Right ventricle myocardium superior (tissue), 1 donor: ENCODE measurements at regions not wholly inside any gene's neighbourhood (a gene's known extent, or its start where the extent isn't known, plus 50 kb on each side); places are given as distances from the start of the nearest gene placed in this dataset.
"Not testable (repeated sequence)": the region's sequence is repeated elsewhere in the genome, so short reads cannot be mapped to it uniquely, and the experiment has no call there.

Source experiments
- ATAC-seq: fragments of 200-7000 bp; cut with Tn5 transposase; one replicate; pipeline ENCODE4 v1.9.1; 2020; ENCODE audit warnings: mild to moderate bottlenecking; ENCODE audit not compliant: poor library complexity
- DNase-seq: peaks from one replicate; pipeline ENCODE4 v3.0.0-alpha.2; 2020
- intact Hi-C: fragments of 100-400 bp; cut with DNase I; formaldehyde crosslinking; loops from one replicate; pipeline ENCODE4 v1.11.2; 2022
- donor health status: DM: no; HTN: yes; CAD: no; lungs with severe emphysema.

DNA sequence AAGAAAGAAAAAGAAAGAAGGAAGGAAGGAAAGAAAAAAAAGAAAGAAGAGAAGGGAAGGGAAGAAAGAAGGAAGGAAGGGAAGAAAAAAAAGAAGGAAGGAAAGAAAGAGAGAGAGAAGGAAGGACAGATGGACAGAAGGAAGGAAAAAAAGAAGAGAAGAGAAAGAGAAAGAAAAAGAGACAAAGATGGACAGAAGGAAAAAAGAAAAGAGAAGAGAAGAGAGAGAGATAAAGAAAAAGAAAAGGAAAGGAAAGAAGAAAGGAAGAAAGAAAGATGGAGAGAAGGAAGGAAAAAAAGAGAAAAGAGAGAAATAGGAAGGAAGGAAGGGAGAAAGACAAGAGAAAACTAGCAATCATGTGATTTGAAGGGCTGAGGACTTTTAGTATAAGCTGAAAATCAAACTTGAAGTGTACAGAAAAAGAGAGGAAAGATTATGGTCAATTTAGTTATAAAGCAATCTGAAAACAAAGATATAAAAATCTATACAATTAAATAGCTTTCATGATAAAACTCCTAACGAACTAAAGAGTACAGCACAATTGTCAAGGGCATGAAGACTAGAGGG, 115.3 kb downstream of the LTN1 start:
- DNase-seq, result no peak
- ATAC-seq, result no peak
- intact Hi-C loops, result no loop called here

DNA sequence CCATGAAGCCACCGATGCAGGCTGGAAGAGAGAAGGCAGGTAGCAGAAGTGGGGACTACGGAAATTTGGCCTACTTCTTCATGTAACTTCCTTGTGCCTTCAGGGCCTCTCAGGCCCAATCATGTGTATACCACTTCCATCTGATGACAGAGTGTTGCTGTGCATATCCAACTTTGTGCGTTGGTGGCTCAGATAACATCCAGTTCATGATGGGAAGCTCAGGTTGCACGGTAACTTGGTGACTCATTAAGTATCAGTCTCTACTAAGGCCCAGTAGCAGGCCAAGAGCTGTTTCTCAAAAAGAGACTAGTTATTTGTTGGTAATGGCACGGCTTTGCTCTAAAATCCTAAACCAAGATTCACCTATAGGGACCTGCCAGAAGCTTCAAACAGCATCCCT, 117.6 kb downstream of the LTN1 start:
- no peak for DNase-seq
- ATAC-seq, result no peak

DNA sequence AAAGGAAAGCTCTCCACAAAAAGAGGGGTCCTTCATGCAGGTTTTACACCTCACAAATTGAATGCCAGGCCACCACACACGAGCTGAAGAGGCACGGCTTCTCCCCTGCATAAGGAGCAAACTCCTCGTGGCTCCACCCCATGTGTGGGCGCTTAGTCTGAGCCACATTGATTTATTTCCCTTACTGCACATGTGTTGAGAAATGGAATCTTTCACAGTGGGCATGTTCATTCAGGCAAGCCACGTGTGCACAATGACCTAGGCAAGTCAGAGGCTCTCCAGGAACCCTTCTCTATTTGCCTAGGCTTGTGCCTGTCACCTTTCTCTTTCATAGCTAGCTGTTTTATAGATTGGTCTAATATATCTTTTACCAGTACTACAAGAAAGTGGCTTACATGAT, 120.5 kb downstream of the LTN1 start:
- DNase-seq (no peak), ATAC-seq (no peak)
- intact Hi-C loops, result no loop called here

More for the DNA sequence above, 117.6 kb downstream of the LTN1 start:
- intact Hi-C loops, result no loop called here

DNA sequence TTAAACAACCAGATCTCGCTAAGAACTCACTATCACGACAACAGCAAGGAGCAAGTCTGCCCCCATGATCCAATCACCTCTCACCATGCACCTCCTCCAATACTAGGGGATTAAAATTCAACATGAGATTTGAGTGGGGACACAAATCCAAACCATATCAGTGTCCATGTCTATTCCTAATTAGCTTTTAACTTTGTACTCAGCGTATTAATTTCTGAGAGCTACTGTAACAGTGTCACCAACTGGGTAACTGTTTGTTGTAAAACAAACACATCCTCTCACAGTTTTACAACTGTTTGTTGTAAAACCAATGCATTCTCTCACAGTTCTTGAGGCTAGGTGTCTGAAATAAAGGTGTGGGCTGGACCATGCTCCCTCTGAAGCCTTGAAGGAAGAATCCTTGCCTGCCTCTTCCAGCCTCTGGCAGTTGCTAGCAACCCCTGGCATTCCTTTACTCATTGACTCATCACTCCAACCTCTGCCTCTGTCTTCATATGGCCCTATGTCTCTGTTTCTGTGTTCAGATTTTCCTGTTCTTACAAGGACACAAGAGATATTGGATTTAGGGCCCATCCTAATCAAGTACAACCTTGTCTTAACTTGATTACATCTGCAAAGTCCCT, 121.2 kb downstream of the LTN1 start:
- no peak for DNase-seq

DNA sequence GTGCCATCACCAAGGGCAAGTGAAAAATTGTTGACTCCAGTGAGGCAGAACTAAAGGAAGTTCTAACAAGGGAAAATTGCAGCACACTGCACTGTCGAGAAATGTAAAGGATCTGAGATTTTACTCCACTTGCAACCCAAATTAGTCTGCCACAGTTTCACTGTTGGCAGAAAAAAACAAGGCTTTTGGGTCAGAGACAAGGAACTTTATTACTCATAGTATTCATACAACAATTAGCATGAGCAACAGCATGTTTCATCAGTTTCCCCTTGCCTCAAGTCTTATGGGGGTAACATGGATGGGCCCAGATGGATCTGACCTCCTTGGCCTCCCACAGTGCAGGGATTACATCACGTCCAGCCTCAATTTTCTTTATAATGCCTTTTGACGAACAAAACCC, 125.3 kb downstream of the LTN1 start:
- ATAC-seq (no peak), DNase-seq (no peak)
- intact Hi-C loops, result no loop called here

More for the DNA sequence above, 121.2 kb downstream of the LTN1 start:
- no peak for ATAC-seq
- intact Hi-C loops, result no loop called here

DNA sequence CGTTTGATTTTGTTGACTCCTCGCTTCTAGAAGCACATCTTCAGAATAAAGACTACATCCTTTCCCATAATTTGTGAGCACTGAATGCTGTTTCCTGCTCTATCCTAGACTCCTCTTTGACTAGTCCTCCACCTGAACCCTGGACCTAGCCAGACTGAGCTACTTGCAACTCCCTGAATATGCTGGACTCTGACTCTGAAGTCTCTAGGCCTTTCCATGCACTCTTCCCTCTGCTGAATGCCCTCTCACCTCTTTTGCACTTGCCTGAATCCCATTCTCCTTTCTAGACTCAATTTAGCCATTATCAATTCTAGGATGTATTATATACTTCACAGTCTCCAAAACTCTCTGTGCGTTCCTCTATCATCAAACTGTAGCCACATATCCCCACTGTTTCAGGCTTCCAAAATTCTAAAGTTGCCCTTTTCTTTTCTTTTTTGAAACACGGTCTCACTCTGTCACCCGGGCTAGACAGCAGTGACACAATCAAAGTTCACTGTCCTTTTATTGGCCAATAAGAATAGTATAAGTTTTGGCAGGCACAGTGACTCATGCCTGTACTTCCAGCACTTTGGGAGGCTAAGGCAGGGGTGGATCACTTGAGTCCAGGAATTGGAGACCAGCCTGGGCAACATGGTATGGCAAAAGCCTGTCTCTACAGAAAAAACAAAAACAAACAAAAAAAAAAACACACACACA, 127.0 kb downstream of the LTN1 start:
- DNase-seq (no peak), ATAC-seq (no peak)
- intact Hi-C loops, result no loop called here

DNA sequence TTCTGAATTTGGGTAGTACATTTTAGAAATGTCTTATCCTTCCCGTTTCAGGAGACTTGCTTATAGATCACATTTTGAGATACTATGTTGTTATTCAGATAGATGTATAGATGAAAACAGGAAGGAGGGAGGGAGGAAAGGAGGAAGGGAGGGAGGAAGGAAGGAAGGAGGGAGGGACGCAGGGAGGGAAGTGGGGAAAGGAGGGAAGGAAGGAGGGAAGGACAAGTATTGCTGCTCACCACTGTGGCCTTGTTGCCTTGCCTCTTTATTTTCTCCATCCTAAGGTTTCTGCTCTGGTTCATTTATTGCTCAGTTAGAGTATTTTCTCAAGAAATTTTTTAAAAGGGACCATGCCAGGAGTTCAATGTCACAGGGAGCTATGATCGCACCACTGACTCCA, 134.3 kb downstream of the LTN1 start:
- ATAC-seq (no peak), DNase-seq (no peak)
- intact Hi-C loops, result no loop called here

DNA sequence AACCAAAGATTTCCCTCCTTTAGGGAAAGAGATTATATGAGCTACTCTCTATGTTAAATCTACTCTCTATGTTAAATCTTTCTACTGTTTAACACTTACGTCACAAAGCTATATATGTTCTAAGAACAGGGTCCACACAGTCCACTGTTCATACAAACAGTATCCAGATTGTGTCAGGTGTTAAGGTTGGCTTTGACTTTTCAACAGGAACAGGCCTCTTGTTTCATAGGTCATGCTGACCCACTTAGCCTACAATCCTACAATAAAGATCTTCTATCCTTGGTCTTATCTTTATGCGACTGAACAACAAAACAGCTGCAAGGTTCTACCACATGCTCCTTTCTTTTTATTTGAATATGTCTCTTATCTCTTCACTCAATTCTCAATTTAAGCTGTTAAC, 134.9 kb downstream of the LTN1 start:
- intact Hi-C loops, result no loop called here
- no peak for DNase-seq
- no peak for ATAC-seq

DNA sequence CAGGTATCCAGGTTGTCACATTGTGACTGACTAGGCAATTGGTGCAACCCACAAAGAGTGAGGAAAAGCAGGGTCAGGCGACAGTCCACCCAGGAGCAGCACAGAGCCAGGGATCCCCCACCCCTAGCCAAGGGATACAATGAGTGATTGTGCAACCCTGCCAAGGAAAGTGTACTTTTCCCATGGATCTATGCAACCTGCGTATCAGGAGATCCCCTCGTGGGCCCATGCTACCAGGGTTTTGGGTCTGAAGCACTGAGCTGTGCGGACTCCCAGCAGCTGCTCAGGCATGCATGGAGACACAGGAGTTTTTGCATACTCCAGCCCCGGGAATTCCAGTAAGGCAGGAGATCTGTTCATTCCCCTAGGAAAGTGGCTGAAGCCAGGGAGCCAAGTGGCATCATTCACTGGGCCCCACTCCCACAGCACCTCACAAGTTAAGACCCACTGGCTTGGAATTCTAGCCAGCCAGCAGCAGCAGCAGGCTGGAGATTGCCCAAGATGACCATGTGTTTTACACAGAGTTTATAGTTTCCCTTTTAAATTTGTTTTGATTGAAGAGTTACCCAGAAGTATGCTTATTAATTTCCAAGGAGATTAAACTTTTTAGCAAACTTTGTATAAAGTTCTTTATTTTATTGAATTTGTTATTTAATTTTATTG, 136.0 kb downstream of the LTN1 start:
- ATAC-seq, result peak; percentile 63
- intact Hi-C loops, result no loop called here
- DNase-seq, result peak; percentile 36

DNA sequence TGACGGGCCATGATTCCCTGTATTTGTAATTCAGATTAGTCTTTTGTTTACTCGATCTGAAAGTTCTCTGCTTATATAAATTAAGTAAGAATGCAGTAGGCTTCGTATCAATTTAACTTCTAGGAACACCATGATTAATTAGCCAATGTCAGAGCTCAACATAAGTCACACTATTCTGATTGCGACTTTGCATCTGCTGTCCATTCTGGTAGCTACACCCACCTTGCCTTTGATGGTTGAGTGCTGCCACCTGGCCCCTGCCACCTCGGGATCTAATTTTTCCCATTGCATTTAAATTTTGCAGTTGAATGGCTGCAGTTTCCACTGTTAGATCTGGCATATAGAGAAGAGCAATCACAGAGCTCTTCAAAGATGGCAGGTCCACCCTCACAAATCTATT, 140.0 kb downstream of the LTN1 start:
- no peak for DNase-seq
- ATAC-seq, result no peak
- intact Hi-C loops, result no loop called here

DNA sequence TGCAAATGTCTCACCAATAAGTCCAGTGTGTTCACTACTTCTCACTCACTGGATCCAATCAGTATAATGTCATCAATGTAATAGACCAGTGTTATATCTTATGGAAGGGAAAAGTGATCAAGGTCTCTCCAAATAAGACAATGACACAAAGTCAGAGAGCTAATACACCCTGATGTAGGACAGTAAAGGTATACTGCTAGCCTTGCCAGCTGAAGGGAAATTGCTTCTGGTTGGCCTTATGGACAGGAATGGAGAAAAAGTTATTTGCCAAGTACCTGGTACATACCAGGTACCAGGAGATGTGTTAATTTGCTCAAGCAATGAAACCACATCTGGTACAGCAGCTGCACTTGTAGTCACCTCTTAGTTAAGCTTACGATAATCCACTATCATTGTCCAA, 141.0 kb downstream of the LTN1 start:
- intact Hi-C loops, result no loop called here
- no peak for ATAC-seq
- DNase-seq, result no peak

DNA sequence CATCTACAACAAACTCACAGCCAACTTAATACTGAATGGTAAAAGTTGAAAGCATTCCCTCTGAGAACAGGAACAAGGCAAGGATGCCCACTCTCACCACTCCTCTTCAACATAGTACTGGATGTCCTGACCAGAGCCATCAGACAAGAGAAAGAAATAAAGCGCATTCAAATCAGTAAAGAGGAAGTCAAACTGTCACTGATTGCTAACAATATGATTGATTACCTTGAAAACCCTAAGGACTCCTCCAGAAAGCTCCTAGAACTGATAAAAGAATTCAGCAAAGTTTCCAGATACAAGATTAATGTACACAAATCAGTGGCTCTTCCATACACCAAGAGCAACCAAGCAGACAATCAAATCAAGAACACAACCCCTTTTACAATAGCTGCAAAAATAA, 153.4 kb downstream of the LTN1 start:
- intact Hi-C loops, DNase-seq, ATAC-seq: not testable (repeated sequence)

DNA sequence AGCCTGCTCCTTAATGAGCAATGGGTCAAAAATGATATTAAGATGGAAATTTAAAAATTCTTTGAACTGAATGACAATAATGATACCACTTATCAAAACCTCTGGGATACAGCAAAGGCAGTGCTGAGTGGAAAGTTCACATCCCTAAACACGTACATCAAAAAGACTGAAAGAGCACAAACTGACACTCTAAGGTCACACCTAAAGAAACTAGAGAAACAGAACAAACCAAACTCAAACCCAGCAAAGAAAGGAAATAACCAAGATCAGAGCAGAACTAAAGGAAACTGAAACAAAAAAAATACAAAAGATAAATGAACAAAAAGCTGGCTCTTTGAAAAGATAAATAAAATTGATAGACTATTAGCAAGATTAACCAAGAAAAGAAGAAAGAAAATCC, 155.3 kb downstream of the LTN1 start:
- DNase-seq, intact Hi-C loops, ATAC-seq: not testable (repeated sequence)

DNA sequence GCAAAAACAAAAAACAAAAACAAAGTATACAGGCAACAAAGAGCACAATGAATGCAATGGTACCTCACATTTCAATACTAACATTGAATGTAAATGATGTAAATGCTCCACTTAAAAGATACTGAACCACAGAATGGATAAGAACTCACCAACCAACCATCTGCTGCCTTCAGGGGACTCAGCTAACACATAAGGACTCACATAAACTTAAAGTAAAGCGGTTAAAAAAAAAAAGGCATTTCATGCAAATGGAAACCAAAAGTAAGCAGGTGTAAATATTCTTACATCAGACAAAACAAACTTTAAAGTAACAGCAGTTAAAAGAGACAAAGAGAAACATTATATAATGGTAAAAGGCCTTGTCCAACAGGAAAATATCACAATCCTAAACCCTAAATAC, 156.1 kb downstream of the LTN1 start:
- DNase-seq, intact Hi-C loops, ATAC-seq: not testable (repeated sequence)

DNA sequence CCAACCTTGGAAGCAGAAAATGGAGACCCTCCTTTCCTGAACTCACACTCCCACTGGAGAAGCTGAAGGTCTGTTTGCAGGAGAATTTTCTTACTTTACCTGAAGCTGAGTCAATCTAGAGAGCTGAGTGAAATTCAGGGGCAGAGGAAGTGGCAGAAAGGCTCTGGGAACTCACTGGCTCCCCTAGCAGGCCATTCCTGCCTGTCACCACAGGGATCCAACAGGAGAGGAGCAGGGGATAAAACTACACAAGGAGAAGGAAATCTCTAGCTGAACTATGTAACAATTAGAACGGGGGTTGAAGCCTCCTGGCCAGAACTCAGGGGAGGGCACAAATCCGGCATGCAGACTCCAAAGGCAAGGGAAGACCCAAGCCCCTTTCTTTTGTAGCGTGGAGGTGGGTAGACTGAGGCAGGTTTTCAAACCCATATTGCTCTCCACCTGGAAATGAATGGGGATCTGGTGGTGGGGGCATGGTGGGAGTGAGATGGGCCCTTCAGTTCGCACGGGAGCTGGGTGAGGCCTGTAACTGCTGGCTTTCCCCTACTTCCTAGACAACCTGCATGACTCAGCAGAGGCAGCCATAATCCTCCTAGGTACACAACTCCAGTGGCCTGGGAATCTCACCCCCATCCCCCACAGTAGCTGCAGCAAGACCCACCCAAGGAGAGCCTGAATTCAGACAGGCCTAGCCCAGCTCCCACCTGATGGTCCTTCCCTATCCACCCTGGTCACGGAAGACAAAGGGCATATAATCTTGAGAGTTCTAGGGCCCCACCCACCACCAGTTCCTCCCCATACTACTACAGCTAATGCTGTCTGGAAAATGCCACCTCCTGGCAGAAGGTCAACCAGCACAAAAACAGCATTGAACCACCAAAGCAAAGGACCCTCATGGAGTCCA, 158.1 kb downstream of the LTN1 start:
- ATAC-seq (no peak), DNase-seq (no peak)
- intact Hi-C loops, result no loop called here

DNA sequence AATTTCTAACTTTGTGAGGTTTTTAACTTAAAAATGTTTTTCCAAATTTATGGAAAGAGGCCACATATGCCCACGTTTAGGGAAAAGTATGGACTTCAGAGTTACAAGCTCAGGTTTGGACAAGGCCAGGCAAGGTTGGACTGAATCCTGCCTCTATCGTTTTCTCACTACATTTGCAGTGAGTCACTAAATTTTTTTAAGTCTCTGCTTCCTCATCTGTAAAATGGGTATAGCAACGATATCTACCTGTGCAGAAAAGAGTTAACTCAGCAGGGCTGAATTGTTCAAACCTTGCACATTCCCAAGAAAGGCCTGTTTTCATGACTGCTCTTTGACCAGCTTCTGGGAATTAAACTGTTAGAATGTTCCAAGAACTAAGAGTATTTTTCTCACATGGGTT, 159.1 kb downstream of the LTN1 start:
- intact Hi-C loops, result no loop called here
- ATAC-seq (no peak), DNase-seq (no peak)

DNA sequence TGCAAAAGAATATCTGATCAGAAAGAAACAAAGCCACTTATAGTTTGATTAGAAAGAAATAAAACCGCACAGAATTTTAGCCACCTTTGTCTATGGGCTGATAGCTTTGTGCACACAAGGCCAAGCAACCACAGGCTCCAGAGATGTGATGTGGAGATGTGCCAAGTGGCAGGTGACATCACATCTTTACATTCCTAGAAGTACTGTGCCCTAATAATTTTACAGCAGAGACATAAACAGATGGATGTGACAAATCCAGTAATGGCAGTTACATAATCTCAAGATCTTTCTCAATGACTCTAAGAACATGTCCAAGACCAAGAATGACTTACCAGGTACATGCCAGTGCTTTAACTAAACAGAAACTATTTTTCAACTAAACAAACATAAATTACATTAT, 159.5 kb downstream of the LTN1 start:
- DNase-seq, result no peak
- no peak for ATAC-seq
- intact Hi-C loops, result no loop called here

DNA sequence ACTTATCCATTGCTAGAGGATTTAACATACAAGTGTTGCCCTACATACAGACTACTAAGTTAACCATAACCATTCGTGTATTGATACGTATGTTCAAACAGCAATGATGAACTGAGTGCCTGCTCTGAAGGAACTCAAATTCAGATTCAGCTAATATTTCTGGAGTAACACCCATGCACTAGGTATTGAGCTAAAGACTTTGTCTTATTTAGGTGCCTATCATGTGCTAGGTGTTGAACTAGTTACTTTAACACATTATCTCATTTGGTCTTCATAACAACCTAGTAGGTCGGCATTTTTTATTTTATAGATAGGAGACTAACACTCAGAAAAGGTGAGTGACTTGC, 160.0 kb downstream of the LTN1 start:
- ATAC-seq (no peak), DNase-seq (no peak)
- intact Hi-C loops, result no loop called here
